Endothelial cell of umbilical vein (primary cell): ENCODE measurements at regions not wholly inside any gene's neighbourhood (a gene's known extent, or its start where the extent isn't known, plus 50 kb on each side); places are given as distances from the start of the nearest gene placed in this dataset.

Experiments used
- BruUV-seq: library from RNA; stranded (reverse); fragments of 400-500 nt; replicated peaks from 2 replicates; lab custom pipeline; 2021; lab: Mats Ljungman, UMichigan
- CTCF ChIA-PET: fragments of 300-600, 350-600 bp; sonication (Branson Sonifier 250); formaldehyde crosslinking; loops from one replicate; lab custom pipeline; 2021; ENCODE audit warnings: antibody characterized with exemption, inconsistent platforms; lab: Charles Lee
- POLR2A ChIA-PET: fragments of 300-600, 350-600 bp; sonication (Branson Sonifier 250); formaldehyde crosslinking; loops from one replicate; lab custom pipeline; 2021; ENCODE audit warnings: antibody characterized with exemption, inconsistent platforms; lab: Charles Lee
- DNase-seq: peaks from one replicate; pipeline ENCODE4 v3.0.0-alpha.2; 2011; ENCODE audit warnings: low read depth, low spot score
- FAIRE-seq: peaks from 2 replicates; lab custom pipeline; 2011; peaks lifted over from hg19 to GRCh38; lab: Jason Lieb, UNC
- H2AFZ ChIP-seq: 2 replicates; pipeline ENCODE4 v1.6.0; 2012; ENCODE audit warnings: low read depth, low read length, control low read depth, inconsistent platforms
- H3K27ac ChIP-seq: 2 replicates; pipeline ENCODE4 v1.5.1; 2011; ENCODE audit warnings: low read depth, mild to moderate bottlenecking, control low read depth, low read length, moderate library complexity; ENCODE audit not compliant: insufficient read depth
- H3K27me3 ChIP-seq, 2 experiments: 2 replicates each; pipeline versions ENCODE4 v1.6.0 to v1.6.1; 2011; ENCODE audit warnings: low read length in 2 of 2, mixed read lengths in 1 of 2; ENCODE audit not compliant: control insufficient read depth in 2 of 2, insufficient read depth in 2 of 2
- H3K36me3 ChIP-seq, 2 experiments: 2 replicates in 1 of 2; 3 replicates in 1 of 2; pipeline ENCODE4 v1.5.1; 2011; ENCODE audit warnings: low read length in 2 of 2, mild to moderate bottlenecking in 1 of 2, moderate library complexity in 1 of 2; ENCODE audit not compliant: control insufficient read depth in 2 of 2, insufficient read depth in 2 of 2; ENCODE audit errors: extremely low read depth in 1 of 2
- H3K4me1 ChIP-seq: 3 replicates; pipeline ENCODE4 v1.5.1; 2011; ENCODE audit warnings: mild to moderate bottlenecking, low read length; ENCODE audit not compliant: control insufficient read depth, insufficient read depth; ENCODE audit errors: extremely low read depth
- H3K4me2 ChIP-seq: 2 replicates; pipeline ENCODE4 v1.6.1; 2011; ENCODE audit warnings: low read length, control low read depth, mixed read lengths; ENCODE audit not compliant: insufficient read depth
- H3K4me3 ChIP-seq, 3 experiments: fragments of 200-600 bp in 1 of 3; sonication (generic), shearing (Covaris generic) in 1 of 3; replicated peaks in 1 of 3; 2 replicates each; pipeline ENCODE4 v1.5.1; 2011 to 2016; ENCODE audit warnings: control low read depth in 3 of 3, low read length in 3 of 3, mild to moderate bottlenecking in 2 of 3, inconsistent platforms in 1 of 3, low read depth in 1 of 3, moderate library complexity in 1 of 3; ENCODE audit not compliant: insufficient read depth in 1 of 3
- H3K79me2 ChIP-seq: 2 replicates; pipeline ENCODE4 v1.6.0; 2012; ENCODE audit warnings: low read length, inconsistent platforms; ENCODE audit not compliant: control insufficient read depth, insufficient read depth
- H3K9ac ChIP-seq: replicated peaks from 2 replicates; pipeline ENCODE3; 2011; ENCODE audit warnings: low read length, control low read depth; ENCODE audit not compliant: insufficient read depth; ENCODE audit errors: extremely low read depth
- H3K9me1 ChIP-seq: replicated peaks from 3 replicates; pipeline ENCODE4 v1.6.0; 2011; ENCODE audit warnings: mild to moderate bottlenecking, low read length; ENCODE audit not compliant: control insufficient read depth, insufficient read depth; ENCODE audit errors: extremely low read depth
- H3K9me3 ChIP-seq: replicated peaks from 2 replicates; pipeline ENCODE4 v1.5.1; 2012; ENCODE audit warnings: low read length, inconsistent platforms; ENCODE audit not compliant: control insufficient read depth, insufficient read depth
- H4K20me1 ChIP-seq: replicated peaks from 2 replicates; pipeline ENCODE3; 2011; ENCODE audit warnings: mild to moderate bottlenecking, low read length; ENCODE audit not compliant: control insufficient read depth, insufficient read depth; ENCODE audit errors: extremely low read depth
- CTCF ChIP-seq, 2 donors: IDR thresholded peaks; 1 replicate in 1 of 2; 2 replicates in 1 of 2; pipeline ENCODE4 v1.5.1; 2011; ENCODE audit warnings: low read length in 2 of 2, mild to moderate bottlenecking in 2 of 2, moderate library complexity in 2 of 2, control low read depth in 1 of 2, inconsistent platforms in 1 of 2, low read depth in 1 of 2; ENCODE audit not compliant: insufficient read depth in 1 of 2; ENCODE audit errors: extremely low read depth in 1 of 2
- EZH2 ChIP-seq: IDR thresholded peaks from 2 replicates; pipeline ENCODE4 v1.6.1; 2012; ENCODE audit warnings: borderline replicate concordance, low read depth, mild to moderate bottlenecking, moderate library complexity, low read length, inconsistent platforms; ENCODE audit not compliant: severe bottlenecking
- FOS ChIP-seq: IDR thresholded peaks from 2 replicates; pipeline ENCODE4 v1.6.1; 2011; ENCODE audit warnings: mild to moderate bottlenecking, low read length, moderate library complexity, borderline replicate concordance; ENCODE audit not compliant: insufficient read depth
- GATA2 ChIP-seq: IDR thresholded peaks from 2 replicates; pipeline ENCODE4 v1.7.0; 2011; ENCODE audit warnings: low read depth, mild to moderate bottlenecking, moderate library complexity, mixed read lengths, low read length; ENCODE audit not compliant: insufficient read length, insufficient read depth
- JUN ChIP-seq: IDR thresholded peaks from 2 replicates; pipeline ENCODE4 v1.6.1; 2011; ENCODE audit warnings: borderline replicate concordance, low read depth; ENCODE audit not compliant: insufficient read length, insufficient read depth
- MYC ChIP-seq: IDR thresholded peaks from one replicate; pipeline ENCODE4 v1.6.1; 2011; ENCODE audit warnings: mild to moderate bottlenecking, low read depth, low read length
- POLR2A ChIP-seq: IDR thresholded peaks from 2 replicates; pipeline ENCODE4 v1.6.1; 2012; ENCODE audit warnings: low read depth, mild to moderate bottlenecking, control low read depth, low read length
- POLR2AphosphoS5 ChIP-seq: IDR thresholded peaks from 2 replicates; pipeline ENCODE4 v1.6.1; 2012; ENCODE audit warnings: low read depth, mild to moderate bottlenecking, control low read depth, low read length, moderate library complexity; ENCODE audit not compliant: insufficient read depth
- dilution Hi-C: fragments of 300-500 bp; cut with MboI; formaldehyde crosslinking; loops from one replicate; pipeline ENCODE4 v1.15.0; 2019; ENCODE audit warnings: low sequenced_read_pairs; ENCODE audit not compliant: extremely low pct_ligation_motif_present
- intact Hi-C: fragments of 100-400 bp; cut with micrococcal nuclease; formaldehyde crosslinking; loops from one replicate; pipeline ENCODE4 v1.10.0; 2022
- TF ChIP-seq, protein P1 (sequence below): IDR thresholded peaks from 2 replicates; pipeline ENCODE4 v1.6.1; 2011; ENCODE audit not compliant: insufficient read depth, insufficient read length

DNA sequence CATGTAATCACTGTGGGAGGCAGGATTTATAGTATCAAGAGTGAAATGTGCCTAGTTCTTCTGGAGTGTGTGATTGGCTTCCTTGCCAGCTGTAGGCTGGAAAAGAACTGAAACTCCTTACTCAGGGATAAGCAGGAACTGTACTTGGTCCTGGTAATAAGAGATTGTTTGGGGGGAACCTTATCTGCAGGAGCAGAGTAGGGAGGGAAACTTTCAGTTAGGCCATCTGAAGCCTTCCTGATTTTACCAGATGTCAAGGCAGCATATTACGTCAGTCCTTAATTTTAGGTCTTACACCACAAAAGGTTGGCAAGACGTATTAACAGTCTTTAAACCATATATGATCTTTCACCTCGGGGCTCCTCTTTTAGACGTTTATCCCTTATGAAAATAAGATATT is 231.5 kb upstream of the FMR1 start:
- no peak overlapping the region for H3K9ac ChIP-seq
- intact Hi-C loops = no loop called here
- dilution Hi-C loops = no loop called here
- H3K4me2 ChIP-seq = no peak overlapping the region
- no peaks in the 10 kb centered on the region for H3K79me2 ChIP-seq
- no peaks in the 10 kb centered on the region for H3K27me3 ChIP-seq
- ChIA-PET POLR2A (no interaction called here), CTCF (no interaction called here)
- H4K20me1 ChIP-seq = no peaks in the 10 kb centered on the region
- H3K36me3 ChIP-seq = no peaks in the 10 kb centered on the region
- H3K9me1 ChIP-seq = no peaks in the 10 kb centered on the region
- no peaks in the 10 kb centered on the region for H3K4me1 ChIP-seq
- no peak overlapping the region for H3K4me3 ChIP-seq
- FAIRE-seq (no peak), DNase-seq (no peak)
- no peak overlapping the region for H3K27ac ChIP-seq
- BruUV-seq = no TSS peak
- H3K9me3 ChIP-seq = no peaks in the 10 kb centered on the region
- no peak overlapping the region for H2AFZ ChIP-seq
- TF ChIP-seq GATA2 (no peak), FOS (no peak), POLR2AphosphoS5 (no peak), POLR2A (no peak), JUN (no peak), MYC (no peak), CTCF (IDR thresholded peaks at IDR 0.05; ENCODE audit: extremely low read depth in 1 of 2, insufficient read depth in 1 of 2, low read depth in 1 of 2, low read length in 2 of 2) (no peak), EZH2 (no peak)
- TF ChIP-seq, protein P1, sequence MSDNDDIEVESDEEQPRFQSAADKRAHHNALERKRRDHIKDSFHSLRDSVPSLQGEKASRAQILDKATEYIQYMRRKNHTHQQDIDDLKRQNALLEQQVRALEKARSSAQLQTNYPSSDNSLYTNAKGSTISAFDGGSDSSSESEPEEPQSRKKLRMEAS = no peak
